ENCODE measurements at regions not wholly inside any gene's neighbourhood (a gene's known extent, or its start where the extent isn't known, plus 50 kb on each side); places are given as distances from the start of the nearest gene placed in this dataset.
"Not testable (repeated sequence)": the region's sequence is repeated elsewhere in the genome, so short reads cannot be mapped to it uniquely, and the experiment has no call there.

GRCh38 chr3:39739658-39740057, 69.8 kb upstream of the MYRIP start:
- not testable (repeated sequence) for H3K9me3 Mint-ChIP-seq; DNase-seq (ENCODE audit: low spot score); H3K4me1 Mint-ChIP-seq (ENCODE audit: low read depth in 2 of 2); ATAC-seq; H3K27ac Mint-ChIP-seq; H3K4me3 Mint-ChIP-seq; H3K36me3 Mint-ChIP-seq
- H3K27me3 Mint-ChIP-seq, result peaks cover 2 to 31% of the 10 kb centered on the region in 2 donors

GRCh38 chr3:39744746-39745145, 64.7 kb upstream of the MYRIP start:
- no peak overlapping the region for H3K27ac Mint-ChIP-seq
- no peaks in the 10 kb centered on the region for H3K4me1 Mint-ChIP-seq (ENCODE audit: low read depth in 2 of 2)
- H3K9me3 Mint-ChIP-seq, result peaks cover 8% of the 10 kb centered on the region
- peaks cover 2 to 31% of the 10 kb centered on the region in 2 donors for H3K27me3 Mint-ChIP-seq
- no peak overlapping the region for H3K4me3 Mint-ChIP-seq
- no peak for DNase-seq (ENCODE audit: low spot score)
- peaks cover 10% of the 10 kb centered on the region for H3K36me3 Mint-ChIP-seq
- ATAC-seq, result no peak

- Mint-ChIP-seq H3K27ac (no peak overlapping the region), H3K4me3 (no peak overlapping the region), H3K9me3 (no peaks in the 10 kb centered on the region), H3K36me3 (no peaks in the 10 kb centered on the region), H3K4me1 (ENCODE audit: low read depth in 2 of 2) (no peaks in the 10 kb centered on the region), H3K27me3 (no peaks in the 10 kb centered on the region)
- DNase-seq (ENCODE audit: low spot score) (no peak), ATAC-seq (no peak)
Observed at GRCh38 chr3:39748002-39748401, 61.4 kb upstream of the MYRIP start.

- no peaks in the 10 kb centered on the region for H3K27me3 Mint-ChIP-seq
- ATAC-seq, result no peak
- no peaks in the 10 kb centered on the region for H3K36me3 Mint-ChIP-seq
- H3K27ac Mint-ChIP-seq, result no peak overlapping the region
- H3K4me1 Mint-ChIP-seq (ENCODE audit: low read depth in 2 of 2), result no peaks in the 10 kb centered on the region
- H3K9me3 Mint-ChIP-seq, result no peaks in the 10 kb centered on the region
- no peak for DNase-seq (ENCODE audit: low spot score)
- H3K4me3 Mint-ChIP-seq, result no peak overlapping the region
Observed at GRCh38 chr3:39748763-39749162, 60.6 kb upstream of the MYRIP start.

- no peaks in the 10 kb centered on the region for H3K36me3 Mint-ChIP-seq
- no peaks in the 10 kb centered on the region for H3K4me1 Mint-ChIP-seq (ENCODE audit: low read depth in 2 of 2)
- H3K27ac Mint-ChIP-seq, result no peak overlapping the region
- no peak for ATAC-seq
- no peak for DNase-seq (ENCODE audit: low spot score)
- H3K9me3 Mint-ChIP-seq, result peaks cover 2% of the 10 kb centered on the region
- H3K4me3 Mint-ChIP-seq, result no peak overlapping the region
- peaks cover 0 to 2% of the 10 kb centered on the region in 2 donors for H3K27me3 Mint-ChIP-seq
Observed at GRCh38 chr3:39750712-39751111, 58.7 kb upstream of the MYRIP start.

- H3K4me3 Mint-ChIP-seq, result no peak overlapping the region
- peaks cover 0 to 2% of the 10 kb centered on the region in 2 donors for H3K27me3 Mint-ChIP-seq
- no peak overlapping the region for H3K27ac Mint-ChIP-seq
- H3K36me3 Mint-ChIP-seq, result no peaks in the 10 kb centered on the region
- no peak for DNase-seq (ENCODE audit: low spot score)
- ATAC-seq, result no peak
- peaks cover 2% of the 10 kb centered on the region for H3K9me3 Mint-ChIP-seq
- H3K4me1 Mint-ChIP-seq (ENCODE audit: low read depth in 2 of 2), result no peaks in the 10 kb centered on the region
Observed at GRCh38 chr3:39751286-39751685, 58.1 kb upstream of the MYRIP start.

- DNase-seq (ENCODE audit: low spot score) (no peak), ATAC-seq (no peak)
- Mint-ChIP-seq H3K4me3 (no peak overlapping the region), H3K27ac (no peak overlapping the region), H3K9me3 (peaks cover 2% of the 10 kb centered on the region), H3K4me1 (ENCODE audit: low read depth in 2 of 2) (no peaks in the 10 kb centered on the region), H3K27me3 (peaks cover 0 to 2% of the 10 kb centered on the region in 2 donors), H3K36me3 (no peaks in the 10 kb centered on the region)
Observed at GRCh38 chr3:39752019-39752637, 57.3 kb upstream of the MYRIP start.

- DNase-seq (ENCODE audit: low spot score) (no peak), ATAC-seq (no peak)
- Mint-ChIP-seq H3K27me3 (peaks cover 0 to 2% of the 10 kb centered on the region in 2 donors), H3K36me3 (no peaks in the 10 kb centered on the region), H3K4me3 (no peak overlapping the region), H3K9me3 (peaks cover 2% of the 10 kb centered on the region), H3K4me1 (ENCODE audit: low read depth in 2 of 2) (no peaks in the 10 kb centered on the region), H3K27ac (no peak overlapping the region)
Observed at GRCh38 chr3:39752751-39753150, 56.7 kb upstream of the MYRIP start.

GRCh38 chr3:39753391-39753790, 56.0 kb upstream of the MYRIP start:
- DNase-seq (ENCODE audit: low spot score), result no peak
- Mint-ChIP-seq H3K36me3 (no peaks in the 10 kb centered on the region), H3K4me3 (no peak overlapping the region), H3K27me3 (peaks cover 0 to 2% of the 10 kb centered on the region in 2 donors), H3K4me1 (ENCODE audit: low read depth in 2 of 2) (no peaks in the 10 kb centered on the region), H3K9me3 (peaks cover 2% of the 10 kb centered on the region), H3K27ac (no peak overlapping the region)
- no peak for ATAC-seq

- peaks cover 0 to 2% of the 10 kb centered on the region in 2 donors for H3K27me3 Mint-ChIP-seq
- no peak overlapping the region for H3K27ac Mint-ChIP-seq
- DNase-seq (ENCODE audit: low spot score), result no peak
- H3K9me3 Mint-ChIP-seq, result peaks cover 2% of the 10 kb centered on the region
- H3K4me3 Mint-ChIP-seq, result no peak overlapping the region
- no peak for ATAC-seq
- H3K36me3 Mint-ChIP-seq, result no peaks in the 10 kb centered on the region
- H3K4me1 Mint-ChIP-seq (ENCODE audit: low read depth in 2 of 2), result no peaks in the 10 kb centered on the region
Observed at GRCh38 chr3:39754549-39754948, 54.9 kb upstream of the MYRIP start.

GRCh38 chr3:39755100-39755499, 54.3 kb upstream of the MYRIP start:
- no peaks in the 10 kb centered on the region for H3K36me3 Mint-ChIP-seq
- H3K27ac Mint-ChIP-seq, result no peak overlapping the region
- no peak overlapping the region for H3K4me3 Mint-ChIP-seq
- H3K9me3 Mint-ChIP-seq, result peaks cover 2% of the 10 kb centered on the region
- peaks cover 0 to 2% of the 10 kb centered on the region in 2 donors for H3K27me3 Mint-ChIP-seq
- ATAC-seq, result no peak
- no peaks in the 10 kb centered on the region for H3K4me1 Mint-ChIP-seq (ENCODE audit: low read depth in 2 of 2)
- no peak for DNase-seq (ENCODE audit: low spot score)

- DNase-seq (ENCODE audit: low spot score), result no peak
- H3K27me3 Mint-ChIP-seq, result peaks cover 2 to 12% of the 10 kb centered on the region in 2 donors
- no peak overlapping the region for H3K4me3 Mint-ChIP-seq
- H3K36me3 Mint-ChIP-seq, result no peaks in the 10 kb centered on the region
- no peaks in the 10 kb centered on the region for H3K4me1 Mint-ChIP-seq (ENCODE audit: low read depth in 2 of 2)
- no peak for ATAC-seq
- H3K27ac Mint-ChIP-seq, result no peak overlapping the region
- peaks cover 2% of the 10 kb centered on the region for H3K9me3 Mint-ChIP-seq
Observed at GRCh38 chr3:39757307-39757706, 52.1 kb upstream of the MYRIP start.
